Tibial nerve (tissue), 3 donors: ENCODE measurements at regions not wholly inside any gene's neighbourhood (a gene's known extent, or its start where the extent isn't known, plus 50 kb on each side); places are given as distances from the start of the nearest gene placed in this dataset.

Experiments
- CTCF ChIP-seq, 5 experiments: fragments of 200-600 bp in 3 of 5; fragments of 450-650 bp in 2 of 5; sonication (generic) in 3 of 5; IDR thresholded peaks; one replicate each; pipeline ENCODE4 v1.5.1; 2016 to 2019; ENCODE audit warnings: antibody characterized with exemption in 5 of 5, mild to moderate bottlenecking in 3 of 5, moderate library complexity in 2 of 5
- POLR2A ChIP-seq, 2 donors: fragments of 450-650 bp; IDR thresholded peaks; one replicate each; pipeline ENCODE4 v1.6.1; 2017; ENCODE audit warnings: antibody characterized with exemption in 2 of 2, mild to moderate bottlenecking in 2 of 2, moderate library complexity in 2 of 2

- TF ChIP-seq POLR2A (IDR thresholded peaks at IDR 0.05) = no peak
- TF ChIP-seq CTCF (IDR thresholded peaks at IDR 0.05) = no peak
Observed at GRCh38 chr10:105359708-105360107, 718.6 kb downstream of the SORCS3 start.
